Urothelium cell line (cell line): ENCODE measurements at regions not wholly inside any gene's neighbourhood (a gene's known extent, or its start where the extent isn't known, plus 50 kb on each side); places are given as distances from the start of the nearest gene placed in this dataset.
"Not testable (repeated sequence)": the region's sequence is repeated elsewhere in the genome, so short reads cannot be mapped to it uniquely, and the experiment has no call there.

ENCODE experiments used
- DNase-seq: peaks from one replicate; pipeline ENCODE4 v3.0.0; 2011; ENCODE audit warnings: low spot score, mixed read lengths
- FAIRE-seq: peaks from 2 replicates; lab custom pipeline; 2011; peaks lifted over from hg19 to GRCh38; lab: Jason Lieb, UNC

GRCh38 chr6:158920311-158920905 is 79.6 kb downstream of the RSPH3 start:
- DNase-seq: no peak
- FAIRE-seq: no peak

- FAIRE-seq: no peak
Observed at GRCh38 chr6:158919865-158920264, 80.1 kb downstream of the RSPH3 start.

DNA sequence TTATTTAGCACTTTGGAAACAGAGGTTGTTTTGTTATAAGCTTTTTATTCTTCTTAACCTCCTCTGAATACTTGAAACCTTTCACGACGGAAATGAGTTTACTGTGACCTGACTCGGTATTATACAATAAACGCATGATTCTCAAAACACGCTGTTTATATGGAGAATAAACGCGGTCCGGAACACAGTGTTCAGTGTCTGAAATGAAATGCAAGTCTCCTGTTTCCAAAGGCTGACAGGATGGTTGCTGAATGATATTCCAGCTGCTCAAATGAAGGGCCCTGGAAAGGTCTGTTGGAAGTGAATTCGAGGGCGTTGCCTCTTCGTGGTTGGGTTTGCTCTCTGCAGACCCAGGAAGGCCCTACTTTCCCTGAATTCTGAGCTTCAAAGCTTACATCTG is 83.4 kb downstream of the RSPH3 start:
- FAIRE-seq (no peak), DNase-seq (no peak)

More at GRCh38 chr6:158919865-158920264, 80.1 kb downstream of the RSPH3 start:
- DNase-seq: no peak

DNA sequence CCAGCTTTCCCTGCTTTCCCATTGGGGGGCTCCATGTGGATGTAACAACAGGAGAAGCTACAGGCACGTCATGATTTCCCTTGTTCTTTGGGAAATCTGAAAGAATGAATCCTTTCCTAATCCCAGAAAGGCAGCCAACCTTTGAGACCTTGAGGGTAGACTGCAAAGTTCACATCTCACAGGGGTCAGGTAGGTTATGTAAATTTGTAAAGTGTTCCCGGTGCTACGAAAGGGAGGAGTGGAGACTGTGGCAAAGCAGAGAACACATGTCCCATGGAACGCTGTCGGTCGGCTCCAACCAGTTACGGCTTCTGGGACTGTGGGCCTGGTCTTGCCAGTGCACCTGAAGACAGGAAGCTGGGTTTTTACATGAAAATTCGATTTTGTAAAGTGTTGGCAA is 85.1 kb downstream of the RSPH3 start:
- DNase-seq: no peak
- no peak for FAIRE-seq

DNA sequence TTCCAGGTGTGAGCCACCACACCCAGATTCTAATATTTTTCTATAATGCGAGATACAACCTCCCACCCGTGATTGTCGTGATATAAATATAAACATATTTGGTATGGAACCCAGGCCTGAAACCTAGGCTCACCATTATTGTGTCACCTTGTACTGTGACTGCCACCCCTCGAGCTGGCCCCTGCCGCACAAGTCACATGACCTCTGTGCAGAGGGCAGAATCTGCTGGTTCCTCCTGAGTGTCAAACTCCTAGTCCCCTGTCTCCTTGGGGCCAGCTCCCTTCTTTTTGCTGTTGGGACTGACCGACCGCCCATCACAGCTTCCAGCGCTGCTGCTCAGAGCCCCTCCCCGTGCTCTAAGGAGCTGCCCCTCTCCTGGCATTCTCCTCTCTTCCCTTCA is 86.4 kb downstream of the RSPH3 start:
- FAIRE-seq (no peak), DNase-seq (no peak)

DNA sequence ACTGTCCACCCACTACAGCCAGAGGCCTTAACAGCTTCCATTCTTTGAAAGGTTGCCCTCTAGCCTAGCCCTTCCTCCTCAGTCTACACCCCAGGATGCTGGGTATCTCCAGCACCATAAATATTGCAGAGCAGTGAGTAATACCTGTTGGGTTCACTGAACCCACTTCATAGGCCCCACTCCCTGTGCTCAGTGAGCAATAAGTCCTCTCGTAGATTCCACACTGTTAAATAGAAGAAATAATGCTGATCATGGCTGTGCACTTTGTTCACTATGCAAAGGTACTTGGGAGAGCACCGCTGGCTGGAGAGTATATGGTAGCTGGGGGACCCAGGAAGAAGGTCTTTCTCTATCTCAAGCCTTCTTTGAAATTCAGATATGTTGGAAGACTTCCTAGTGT is 87.3 kb downstream of the RSPH3 start:
- DNase-seq (no peak), FAIRE-seq (no peak)

GRCh38 chr6:158911746-158912480 is 88.1 kb downstream of the RSPH3 start:
- no peak for DNase-seq
- FAIRE-seq: no peak

DNA sequence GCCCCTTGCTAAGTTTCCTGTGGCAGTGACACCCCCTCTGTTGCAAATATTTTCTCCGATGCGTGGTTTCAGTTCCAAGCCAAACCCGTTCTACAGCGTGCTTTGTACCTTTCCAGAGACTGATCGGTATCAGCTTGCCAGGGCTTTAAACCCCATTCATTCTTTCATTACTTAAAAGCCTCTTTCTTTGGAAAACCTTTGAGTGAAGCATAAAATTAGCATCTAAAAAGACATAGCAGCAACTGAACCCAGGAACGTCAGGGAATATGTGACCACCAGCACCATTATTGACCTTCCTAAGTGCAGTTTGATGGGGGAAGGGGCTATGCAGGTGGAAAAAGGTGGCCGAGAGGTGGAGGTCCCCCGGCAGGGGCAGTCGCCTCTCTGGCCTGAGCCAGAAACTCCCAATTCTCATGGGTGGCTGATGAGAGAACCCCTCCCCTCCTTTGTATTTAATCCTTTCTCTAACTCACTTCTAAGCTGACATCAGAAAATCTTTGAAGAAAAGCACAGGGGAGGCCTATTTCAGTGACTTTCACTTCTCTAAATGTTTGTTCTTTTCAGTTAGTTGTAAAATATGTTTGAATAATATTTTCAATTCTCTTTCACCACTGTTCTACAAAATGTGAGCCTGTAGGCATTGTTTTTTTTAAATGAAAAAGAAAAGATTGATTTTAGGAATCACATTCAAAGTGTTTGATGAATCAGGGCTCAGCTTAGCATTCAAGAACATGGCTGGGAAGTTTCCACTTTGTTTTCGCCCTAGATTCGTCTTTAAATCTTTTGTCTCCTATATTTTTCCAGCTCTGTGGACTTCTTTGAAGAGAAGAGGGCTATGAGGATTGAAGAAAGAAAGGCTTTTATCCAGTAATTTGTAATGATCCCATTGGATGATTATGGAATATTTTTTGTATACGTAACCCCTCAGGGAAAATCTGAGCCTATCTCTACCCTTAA is 89.2 kb downstream of the RSPH3 start:
- no peak for DNase-seq
- FAIRE-seq: no peak

DNA sequence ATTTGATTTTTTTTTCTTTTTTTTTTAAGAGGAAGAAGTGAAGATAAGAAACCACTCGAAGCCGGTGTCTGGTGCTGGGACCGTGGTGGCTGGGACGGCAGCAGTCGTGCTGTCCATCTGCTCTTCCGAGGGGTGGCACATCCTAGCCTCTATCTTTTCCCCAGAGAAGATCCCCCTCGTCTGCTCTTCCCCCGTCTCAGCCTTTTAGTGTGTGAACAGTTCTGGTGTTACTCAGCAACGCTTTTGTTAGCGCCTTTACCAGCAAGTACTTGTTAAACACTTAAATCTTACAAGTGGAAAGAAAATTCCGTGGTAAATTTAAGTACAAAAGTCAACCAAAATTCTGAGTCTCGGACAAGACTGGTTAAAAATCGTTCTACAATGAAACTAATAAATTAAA is 90.1 kb downstream of the RSPH3 start:
- DNase-seq: no peak
- no peak for FAIRE-seq

- DNase-seq (no peak), FAIRE-seq (no peak)
Observed at GRCh38 chr6:158908606-158909005, 89.4 kb upstream of the EZR start.

DNA sequence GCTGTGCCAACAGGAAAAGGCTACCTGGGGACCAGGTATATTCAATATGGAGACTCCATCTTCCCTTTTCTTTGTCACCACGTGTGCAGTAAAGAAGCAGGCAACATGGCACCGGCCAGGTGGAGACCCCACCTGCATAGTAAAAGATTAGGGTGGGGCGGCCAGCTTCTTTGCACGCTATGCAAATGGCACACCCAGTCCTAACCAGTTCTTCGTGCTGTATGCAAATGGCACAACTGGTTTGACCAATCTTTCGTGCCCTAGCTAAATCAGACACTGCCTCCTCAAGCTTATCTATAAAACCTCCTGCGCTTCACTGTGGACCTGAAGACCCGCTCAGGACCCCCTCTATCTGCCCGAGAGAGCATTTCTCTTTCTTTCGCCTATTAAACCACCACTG is 88.8 kb upstream of the EZR start:
- no peak for DNase-seq
- FAIRE-seq: no peak

DNA sequence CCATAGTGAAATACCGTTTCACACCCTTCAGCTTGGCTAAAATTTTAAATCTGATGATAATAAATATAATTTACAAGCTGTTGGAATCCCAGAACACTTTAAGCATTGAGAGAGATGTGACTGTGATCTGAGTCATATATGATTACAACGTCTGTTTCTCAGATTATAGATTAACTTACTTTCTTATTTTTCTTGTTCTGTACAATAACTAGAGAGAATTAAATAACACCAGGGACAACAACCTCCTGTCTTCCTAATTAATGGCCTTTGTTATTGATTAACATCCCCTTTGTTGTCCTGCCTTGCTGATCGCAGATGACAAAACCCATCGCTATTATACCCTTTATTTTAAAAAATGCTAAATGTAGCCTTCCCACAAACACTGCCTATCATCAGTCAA is 87.8 kb upstream of the EZR start:
- FAIRE-seq (no peak), DNase-seq (no peak)

DNA sequence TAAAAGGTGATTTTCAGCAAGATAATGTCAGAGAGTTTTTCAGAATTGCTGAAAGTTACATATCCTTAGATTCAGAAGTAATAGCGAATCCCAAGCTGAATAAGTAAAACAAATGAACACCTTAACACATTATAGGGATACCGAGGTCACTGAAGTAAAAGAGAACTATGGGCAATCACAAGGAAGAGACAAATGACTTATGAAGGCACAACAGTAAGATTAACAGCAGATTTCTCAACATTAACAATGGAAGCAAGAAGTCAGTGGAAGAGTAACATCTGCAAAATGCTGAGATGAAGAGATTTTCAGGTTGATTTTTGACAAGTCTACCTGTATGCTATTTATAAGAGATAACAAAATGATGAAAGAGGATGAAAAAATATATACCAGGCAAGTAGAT is 86.1 kb upstream of the EZR start:
- DNase-seq (no peak), FAIRE-seq (no peak)

- FAIRE-seq (no peak), DNase-seq (no peak)
Observed at GRCh38 chr6:158903801-158904200, 84.6 kb upstream of the EZR start.

GRCh38 chr6:158900663-158901312 is 81.6 kb upstream of the EZR start:
- FAIRE-seq: no peak
- no peak for DNase-seq

- DNase-seq (no peak), FAIRE-seq (no peak)
Observed at GRCh38 chr6:158897236-158897635, 78.1 kb upstream of the EZR start.

DNA sequence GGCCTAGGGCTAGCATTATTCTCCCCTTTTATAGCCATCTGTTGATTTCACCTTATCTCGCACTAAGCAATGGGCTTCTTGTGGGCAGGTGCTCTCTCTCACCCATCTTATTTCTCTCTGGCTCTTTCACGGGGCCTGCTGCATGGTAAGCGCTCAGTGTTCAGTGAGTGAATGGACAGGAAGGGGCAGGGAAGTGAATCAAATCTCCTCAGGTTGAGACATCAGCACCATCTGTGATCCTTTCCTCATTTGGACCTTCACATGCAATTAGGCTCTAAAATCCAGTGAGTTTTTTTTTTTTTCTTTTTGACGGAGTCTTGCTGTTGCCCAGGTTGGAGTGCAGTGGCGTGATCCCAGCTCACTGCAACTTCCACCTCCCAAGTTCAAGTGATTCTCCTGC is 76.5 kb upstream of the EZR start:
- FAIRE-seq (no peak), DNase-seq (no peak)

GRCh38 chr6:158894193-158894592 is 75.0 kb upstream of the EZR start:
- no peak for FAIRE-seq
- peak; percentile 84 for DNase-seq

GRCh38 chr6:158892266-158892665 is 73.1 kb upstream of the EZR start:
- FAIRE-seq (no peak), DNase-seq (no peak)

- FAIRE-seq, DNase-seq: not testable (repeated sequence)
Observed at GRCh38 chr6:158891560-158891959, 72.4 kb upstream of the EZR start.

DNA sequence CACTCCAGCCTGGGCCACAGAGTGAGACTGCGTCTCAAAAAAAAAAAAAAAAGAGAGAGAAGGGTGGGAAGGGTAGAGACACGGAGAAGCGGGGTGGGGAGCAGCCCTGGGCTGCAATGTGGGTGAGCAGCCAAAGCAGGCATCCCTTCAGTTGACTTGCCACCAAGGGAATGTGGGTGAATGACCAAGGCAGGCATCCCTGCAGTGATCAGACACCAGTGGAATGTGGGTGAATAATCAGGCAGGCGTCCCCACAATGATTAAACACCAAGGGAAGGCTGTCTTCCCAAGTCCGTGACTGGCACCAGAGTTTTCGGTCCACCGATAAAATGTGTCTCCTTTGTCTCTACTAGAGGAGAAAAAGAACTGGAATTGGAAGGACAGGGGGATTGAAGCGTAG is 69.0 kb upstream of the EZR start:
- DNase-seq, FAIRE-seq: not testable (repeated sequence)
